Anterior cingulate cortex (tissue), 58 donors: ENCODE measurements at regions not wholly inside any gene's neighbourhood (a gene's known extent, or its start where the extent isn't known, plus 50 kb on each side); places are given as distances from the start of the nearest gene placed in this dataset.

Experiments
- DNase-seq, 58 donors: peaks; one replicate each; lab custom pipeline; 2025; lab: John Stamatoyannopoulos, UW

GRCh38 chr5:175765858-175766257 is 105.5 kb upstream of the CPLX2 start:
- DNase-seq: no peak

GRCh38 chr5:175766963-175767362 is 104.4 kb upstream of the CPLX2 start:
- no peak for DNase-seq

DNA sequence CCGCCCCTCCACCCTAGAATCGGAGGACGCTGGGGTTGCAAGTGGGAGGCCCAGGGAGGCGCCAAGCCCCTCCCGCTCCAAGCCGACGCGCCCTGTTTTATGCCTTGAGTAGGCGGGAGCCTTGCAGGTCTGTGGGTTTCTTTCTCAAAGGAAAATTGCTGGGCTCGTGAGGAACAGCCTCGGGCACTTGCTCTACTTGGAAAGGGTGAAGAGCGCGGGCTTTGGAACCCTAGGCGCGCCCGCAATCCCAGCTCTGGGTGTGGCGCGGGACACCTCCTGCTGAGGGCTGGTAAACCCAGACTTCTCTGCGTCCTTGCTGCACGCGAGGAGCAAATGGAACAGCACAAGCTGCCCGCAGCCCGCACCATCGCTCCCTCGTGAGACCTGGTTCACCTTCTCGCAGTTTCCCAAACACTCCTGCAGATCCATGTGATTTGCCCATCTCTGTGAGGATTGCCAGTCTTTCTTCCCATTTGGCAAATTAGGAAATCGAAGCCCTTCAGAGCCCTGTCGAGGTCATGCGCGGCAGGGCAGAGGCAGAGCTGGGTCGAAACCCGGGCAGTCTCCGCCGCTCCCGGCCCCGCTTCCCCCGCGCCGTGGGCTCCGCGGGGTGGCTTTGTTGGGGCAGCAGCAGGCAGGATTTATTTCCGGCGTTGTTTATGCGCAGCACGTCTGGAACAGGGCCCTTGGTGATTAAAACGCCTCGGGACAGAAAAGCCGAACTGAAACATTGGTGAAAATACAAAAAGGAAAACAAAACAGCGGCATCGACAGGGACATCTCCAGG is 98.4 kb upstream of the CPLX2 start:
- peak in 2 of 58 donors; percentile 5 to 8 for DNase-seq

GRCh38 chr5:175773534-175774070 is 97.8 kb upstream of the CPLX2 start:
- no peak for DNase-seq

DNA sequence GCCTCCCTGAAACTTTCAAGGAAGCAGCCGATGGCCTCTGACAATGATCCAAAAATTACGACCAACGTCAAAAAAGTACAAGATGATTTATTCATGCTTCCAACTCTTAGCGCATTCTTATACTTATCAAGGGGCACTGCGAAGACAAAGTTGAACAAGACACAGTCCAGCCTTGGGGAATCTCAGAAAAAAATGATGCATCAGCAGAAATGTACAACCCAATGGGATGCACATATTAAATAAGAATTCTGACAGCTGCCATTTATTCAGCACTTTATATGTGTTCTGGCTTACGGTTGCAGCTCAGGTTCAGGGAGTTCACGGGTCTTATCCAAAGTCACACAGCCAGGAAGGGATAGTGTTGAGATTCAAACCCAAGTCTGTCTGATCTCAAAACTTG is 96.0 kb upstream of the CPLX2 start:
- no peak for DNase-seq

DNA sequence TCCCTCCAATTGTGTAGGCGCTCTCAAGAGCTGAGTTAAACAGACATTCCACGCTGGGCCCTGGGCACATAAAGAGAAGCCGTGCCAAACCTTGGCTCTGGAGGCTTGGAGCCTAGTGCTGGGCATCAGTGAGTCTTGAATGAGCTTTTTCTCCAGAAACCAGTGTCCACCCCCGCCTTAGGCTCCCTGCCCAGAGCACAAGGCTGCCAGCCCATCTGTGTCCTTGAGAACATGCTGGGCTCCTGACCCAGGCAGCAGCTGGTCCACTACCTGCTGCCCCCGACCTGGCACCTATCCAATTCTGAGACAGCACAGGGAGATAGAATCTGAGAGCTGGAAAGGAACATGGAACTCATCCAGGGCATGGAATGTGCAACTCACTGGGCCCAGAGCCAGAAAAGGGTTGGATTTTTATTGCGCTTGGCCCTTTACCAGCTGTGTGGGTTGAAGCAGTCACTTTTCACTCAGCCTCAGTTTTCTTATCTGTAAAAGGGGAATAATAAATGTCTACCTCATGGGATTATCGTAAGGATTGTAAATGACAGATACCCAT is 92.4 kb upstream of the CPLX2 start:
- DNase-seq: peak in 46 of 58 donors; percentile 7 to 82 (median 52)

DNA sequence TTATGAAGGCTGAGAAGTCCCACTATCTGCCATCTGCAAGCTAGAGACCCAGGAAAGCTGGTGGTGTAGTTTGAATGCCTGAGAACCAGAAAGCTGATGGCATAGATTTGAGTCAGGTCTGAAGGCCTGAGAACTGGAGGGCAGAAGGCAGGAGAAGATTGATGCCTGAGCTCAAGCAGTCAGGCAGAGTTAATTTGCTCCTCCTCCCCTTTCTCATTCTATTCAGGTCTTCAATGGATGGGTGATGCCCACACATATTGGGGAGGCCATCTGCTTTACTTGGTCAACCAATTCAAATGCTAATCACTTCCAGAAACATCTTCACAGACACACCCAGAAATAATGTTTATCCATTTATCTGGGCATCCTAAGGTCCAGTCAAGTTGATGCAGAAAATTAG is 87.6 kb upstream of the CPLX2 start:
- DNase-seq: no peak

- DNase-seq: no peak
These were observed 87.1 kb upstream of the CPLX2 start for GRCh38 chr5:175784230-175784629.

DNA sequence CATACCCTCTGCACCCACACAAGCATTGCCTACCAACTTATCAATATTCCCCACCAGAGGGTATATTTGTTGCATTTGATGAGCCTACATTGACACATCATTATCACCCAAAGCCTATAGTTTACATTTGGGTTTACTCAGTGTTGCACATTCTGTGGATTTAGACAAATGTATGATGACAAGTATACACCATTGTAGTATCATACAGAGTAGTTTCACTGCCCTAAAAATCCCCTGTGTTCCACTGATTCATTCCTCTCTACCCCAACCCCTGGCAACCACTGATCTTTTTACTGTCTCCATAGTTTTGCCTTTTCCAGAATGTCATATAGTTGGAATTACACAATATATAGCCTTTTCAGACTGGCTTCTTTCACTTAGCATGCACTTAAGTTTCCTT is 85.7 kb upstream of the CPLX2 start:
- no peak for DNase-seq

DNA sequence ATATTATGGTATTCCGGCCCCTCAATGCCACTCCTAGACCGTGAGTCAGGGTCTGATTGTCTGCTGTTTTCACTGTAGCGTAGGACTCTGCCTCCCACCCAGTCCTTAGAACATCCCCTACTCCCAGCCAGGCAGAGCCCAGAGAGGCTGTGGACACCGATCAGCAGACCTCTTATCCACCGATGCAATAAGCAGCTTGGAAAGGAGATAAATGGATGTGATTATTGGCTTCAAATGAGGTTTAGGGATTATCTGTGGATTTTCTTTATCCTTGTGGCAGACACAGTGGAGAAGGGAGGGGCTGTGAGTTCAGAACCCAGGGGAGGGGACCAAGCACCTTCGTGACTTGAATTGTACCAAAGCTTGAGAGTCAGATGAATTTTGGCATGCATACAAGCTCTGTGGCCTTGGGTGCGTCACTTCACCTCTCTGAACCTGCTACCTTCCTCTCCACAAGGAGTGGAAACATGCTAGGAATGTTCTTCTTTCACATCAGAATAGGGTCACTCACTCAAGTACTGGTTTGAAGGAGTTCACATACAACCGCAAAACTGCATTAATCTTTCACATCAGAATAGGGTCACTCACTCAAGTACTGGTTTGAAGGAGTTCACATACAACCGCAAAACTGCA is 83.1 kb upstream of the CPLX2 start:
- DNase-seq: no peak

- DNase-seq: no peak
These were observed 81.7 kb upstream of the CPLX2 start for GRCh38 chr5:175789670-175790069.

GRCh38 chr5:175790796-175791195 is 80.6 kb upstream of the CPLX2 start:
- DNase-seq: no peak

DNA sequence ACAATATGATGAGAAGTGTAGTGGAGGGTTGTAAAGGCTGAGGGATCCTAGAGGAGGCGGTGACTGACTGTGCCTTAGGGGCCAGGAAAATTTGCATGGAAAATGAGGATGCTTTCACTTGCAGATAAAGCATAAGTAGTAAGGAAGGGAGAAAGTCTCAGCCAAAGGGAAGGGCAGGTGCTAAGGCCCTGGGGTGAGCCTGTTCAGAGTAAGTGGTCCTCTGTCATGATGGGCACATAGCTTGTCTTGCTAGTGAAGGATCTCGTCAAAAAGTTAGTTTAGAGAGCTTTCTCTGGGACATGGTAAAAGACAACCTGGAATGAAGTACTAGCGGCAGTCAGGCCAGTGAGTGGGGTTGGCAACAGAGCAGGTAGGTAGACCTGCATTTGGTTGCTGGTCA is 75.4 kb upstream of the CPLX2 start:
- no peak for DNase-seq

- peak in 49 of 58 donors; percentile 15 to 75 (median 54) for DNase-seq
These were observed 74.6 kb upstream of the CPLX2 start for GRCh38 chr5:175796536-175797499.

GRCh38 chr5:175797521-175798038 is 73.8 kb upstream of the CPLX2 start:
- peak in 20 of 58 donors; percentile 15 to 58 (median 50) for DNase-seq

- peak in 7 of 58 donors; percentile 3 to 37 (median 6) for DNase-seq
These were observed 72.8 kb upstream of the CPLX2 start for GRCh38 chr5:175798626-175799025.

- peak in 4 of 58 donors; percentile 6 to 40 (median 15) for DNase-seq
These were observed 70.7 kb upstream of the CPLX2 start for GRCh38 chr5:175800656-175801081.

DNA sequence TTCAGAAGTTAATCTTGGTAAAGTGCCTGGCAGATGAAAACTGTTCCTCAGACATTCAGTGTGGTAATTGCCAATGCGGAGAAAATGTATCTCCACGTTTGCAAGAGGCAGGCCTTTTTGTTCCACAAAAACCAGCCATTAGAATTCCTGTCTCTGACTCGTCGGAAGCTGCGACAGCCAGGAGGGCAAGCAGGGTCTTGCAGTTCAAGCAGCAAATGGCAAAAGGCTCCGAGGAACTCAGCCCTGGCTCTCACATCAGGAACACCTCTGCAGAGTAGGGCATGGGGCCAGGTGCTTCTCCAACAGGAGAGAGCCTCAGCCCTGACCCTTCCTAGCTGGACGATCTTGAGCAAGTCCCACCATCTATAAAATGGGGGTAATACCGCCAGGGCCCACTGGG is 69.0 kb upstream of the CPLX2 start:
- DNase-seq: no peak

DNA sequence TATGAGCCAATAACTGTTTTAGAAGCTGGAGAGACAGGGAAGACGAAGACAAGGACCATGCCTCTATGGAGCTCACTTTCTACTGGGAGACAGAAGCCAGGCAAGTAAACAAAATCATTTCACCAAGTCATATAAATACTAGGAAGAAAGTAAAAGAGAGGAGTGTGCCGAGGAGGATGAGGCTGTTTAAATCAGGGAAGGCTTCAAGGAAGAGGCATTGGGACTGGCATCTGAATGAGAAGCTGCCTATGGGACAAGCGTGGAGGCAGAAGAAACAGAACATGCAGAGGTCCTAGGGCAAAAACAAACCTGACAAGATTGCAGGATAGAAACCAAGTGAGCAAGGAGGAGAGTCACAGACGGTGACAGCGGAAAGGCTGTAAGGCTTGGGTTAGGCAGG is 68.1 kb upstream of the CPLX2 start:
- DNase-seq: no peak
